GM12878 (cell line): ENCODE measurements at regions not wholly inside any gene's neighbourhood (a gene's known extent, or its start where the extent isn't known, plus 50 kb on each side); places are given as distances from the start of the nearest gene placed in this dataset.

Experiments used
- ATAC-seq: fragments of 200-7000 bp; cut with Tn5 transposase; 3 replicates; pipeline ENCODE4 v1.9.1; 2020; ENCODE audit warnings: mild to moderate bottlenecking, moderate library complexity
- BruUV-seq: library from RNA; stranded (reverse); fragments of 400-500 nt; replicated peaks from 2 replicates; lab custom pipeline; 2021; lab: Mats Ljungman, UMichigan
- CTCF ChIA-PET: fragments of 300-600 bp; sonication (Branson Sonifier 250); formaldehyde crosslinking; extraction: SDS; loops from one replicate; lab custom pipeline; 2021; ENCODE audit warnings: inconsistent platforms; lab: Yijun Ruan, JAX
- POLR2A ChIA-PET: fragments of 350-600 bp; formaldehyde crosslinking; extraction: SDS; loops from one replicate; lab custom pipeline; 2021; ENCODE audit warnings: inconsistent platforms; lab: Charles Lee
- RAD21 ChIA-PET: fragments of 300-600 bp; sonication (Branson Sonifier 250); formaldehyde crosslinking; loops from one replicate; lab custom pipeline; 2023; ENCODE audit warnings: antibody characterized with exemption; ENCODE audit not compliant: unreplicated experiment; lab: Charles Lee
- SMC1A ChIA-PET: fragments of 300-600 bp; sonication (Branson Sonifier 250); formaldehyde crosslinking; loops from one replicate; lab custom pipeline; 2023; ENCODE audit not compliant: unreplicated experiment, uncharacterized antibody; lab: Charles Lee
- DNase-seq: peaks from one replicate; pipeline ENCODE4 v3.0.0-alpha.2; 2011; ENCODE audit warnings: low read depth, low spot score
- FAIRE-seq: peaks from 3 replicates; lab custom pipeline; 2011; peaks lifted over from hg19 to GRCh38; lab: Jason Lieb, UNC
- H2AFZ ChIP-seq: 2 replicates; pipeline ENCODE4 v1.6.0; 2011; ENCODE audit warnings: low read depth, low read length, control low read depth; ENCODE audit not compliant: control insufficient read depth
- H3K27ac ChIP-seq: 2 replicates; pipeline ENCODE4 v1.5.1; 2011; ENCODE audit warnings: control low read depth; ENCODE audit not compliant: control insufficient read depth, insufficient read depth
- H3K27me3 ChIP-seq, 2 experiments: replicated peaks in 1 of 2; 2 replicates each; pipeline versions ENCODE4 v1.6.0 to v1.6.1; 2011; ENCODE audit warnings: low read length in 1 of 2; ENCODE audit not compliant: control insufficient read depth in 2 of 2, insufficient read depth in 2 of 2
- H3K36me3 ChIP-seq, 2 experiments: 2 replicates each; pipeline ENCODE4 v1.5.1; 2011; ENCODE audit warnings: low read length in 1 of 2; ENCODE audit not compliant: control insufficient read depth in 2 of 2, insufficient read depth in 2 of 2
- H3K4me1 ChIP-seq: 2 replicates; pipeline ENCODE4 v1.6.1; 2011; ENCODE audit warnings: mild to moderate bottlenecking, low read length, moderate library complexity, mixed read lengths; ENCODE audit not compliant: control insufficient read depth, insufficient read depth
- H3K4me2 ChIP-seq: 2 replicates; pipeline ENCODE4 v1.6.0; 2011; ENCODE audit warnings: control low read depth; ENCODE audit not compliant: control insufficient read depth, insufficient read depth
- H3K4me3 ChIP-seq: fragments of 200-600 bp; sonication (generic); 2 replicates; pipeline ENCODE4 v1.5.1; 2016
- H3K79me2 ChIP-seq: 2 replicates; pipeline ENCODE4 v1.6.0; 2011; ENCODE audit warnings: low read length; ENCODE audit not compliant: control insufficient read depth, insufficient read depth
- H3K9ac ChIP-seq: 2 replicates; pipeline ENCODE4 v1.8.0; 2011; ENCODE audit warnings: low read length, control low read depth, mixed read lengths; ENCODE audit not compliant: control insufficient read depth, insufficient read depth
- H3K9me3 ChIP-seq: replicated peaks from 3 replicates; pipeline ENCODE4 v1.5.1; 2011; ENCODE audit warnings: mild to moderate bottlenecking, low read length; ENCODE audit not compliant: control insufficient read depth, insufficient read depth
- H4K20me1 ChIP-seq: 2 replicates; pipeline ENCODE4 v1.6.0; 2011; ENCODE audit not compliant: control insufficient read depth, insufficient read depth
- ATF3 ChIP-seq: IDR thresholded peaks from 2 replicates; pipeline ENCODE4 v1.6.1; 2011; ENCODE audit warnings: low read depth, mild to moderate bottlenecking, low read length, moderate library complexity, borderline replicate concordance; ENCODE audit errors: extremely low read depth
- BCLAF1 ChIP-seq: fragments of 450-650 bp; IDR thresholded peaks from 2 replicates; pipeline ENCODE4 v1.6.1; 2017; ENCODE audit warnings: antibody characterized with exemption, mild to moderate bottlenecking, moderate library complexity
- CHD4 ChIP-seq: fragments of 200-600 bp; sonication (generic); IDR thresholded peaks from 2 replicates; pipeline ENCODE4 v1.6.1; 2016; ENCODE audit warnings: mild to moderate bottlenecking
- CREB1 ChIP-seq: IDR thresholded peaks from 2 replicates; pipeline ENCODE4 v1.6.1; 2012; ENCODE audit warnings: low read depth, mild to moderate bottlenecking, inconsistent platforms
- E2F4 ChIP-seq: IDR thresholded peaks from 2 replicates; pipeline ENCODE4 v1.6.1; 2012; ENCODE audit warnings: low read depth, low read length, improper control_type of control experiment
- FOS ChIP-seq: IDR thresholded peaks from 3 replicates; pipeline ENCODE4 v1.6.1; 2011; ENCODE audit warnings: borderline replicate concordance; ENCODE audit not compliant: insufficient read length; ENCODE audit errors: extremely low read depth
- KDM1A ChIP-seq: fragments of 200-600 bp; sonication (generic); IDR thresholded peaks from 2 replicates; pipeline ENCODE4 v1.6.1; 2016; ENCODE audit warnings: borderline replicate concordance
- LARP7 ChIP-seq: fragments of 450-650 bp; IDR thresholded peaks from 2 replicates; pipeline ENCODE4 v1.6.1; 2017; ENCODE audit warnings: mild to moderate bottlenecking
- MEF2A ChIP-seq: IDR thresholded peaks from 2 replicates; pipeline ENCODE4 v1.6.1; 2011; ENCODE audit warnings: low read depth, mild to moderate bottlenecking, low read length, moderate library complexity; ENCODE audit not compliant: insufficient read depth
- MYC ChIP-seq: IDR thresholded peaks from 2 replicates; pipeline ENCODE4 v1.6.1; 2011; ENCODE audit warnings: mild to moderate bottlenecking, low read length, moderate library complexity, inconsistent platforms; ENCODE audit not compliant: insufficient read depth, insufficient replicate concordance, insufficient read length, severe bottlenecking
- NFYA ChIP-seq: IDR thresholded peaks from 2 replicates; pipeline ENCODE4 v1.6.1; 2011; ENCODE audit warnings: low read depth, mild to moderate bottlenecking, low read length, improper control_type of control experiment, borderline replicate concordance
- POU2F2 ChIP-seq: IDR thresholded peaks from 3 replicates; pipeline ENCODE4 v1.6.1; 2011; ENCODE audit warnings: low read depth, mild to moderate bottlenecking, low read length, borderline replicate concordance
- RUNX3 ChIP-seq: IDR thresholded peaks from 2 replicates; pipeline ENCODE4 v1.6.1; 2012; ENCODE audit warnings: low read length, inconsistent platforms
- TCF12 ChIP-seq: IDR thresholded peaks from 2 replicates; pipeline ENCODE4 v1.6.1; 2011; ENCODE audit warnings: low read depth, mild to moderate bottlenecking, low read length
- USF2 ChIP-seq: IDR thresholded peaks from 2 replicates; pipeline ENCODE4 v1.6.1; 2011; ENCODE audit warnings: low read depth, low read length, improper control_type of control experiment, borderline replicate concordance
- ZBED1 ChIP-seq: IDR thresholded peaks from 2 replicates; pipeline ENCODE4 v1.6.1; 2016; ENCODE audit warnings: borderline replicate concordance
- WGBS: methylation state at CpG from one replicate; pipeline ENCODE4 v1.1.6; 2016; ENCODE audit warnings: low lambda C conversion rate; ENCODE audit not compliant: insufficient replicate concordance, insufficient coverage; ENCODE audit errors: missing lambda C conversion rate; 5-methylcytosine and 5-hydroxymethylcytosine counted together
- in situ Hi-C: fragments of 300-500 bp; cut with MboI; formaldehyde crosslinking; loops from 9 replicates; pipeline ENCODE4 v1.14.3; 2018; ENCODE audit warnings: mixed read lengths
- intact Hi-C: fragments of 100-400 bp; cut with micrococcal nuclease; formaldehyde crosslinking; loops from one replicate; pipeline ENCODE4 v1.14.2; 2022; ENCODE audit not compliant: unreplicated experiment

GRCh38 chr19:30667746-30668145 lies 295.6 kb downstream of the ZNF536 start (continued):
- TF ChIP-seq BCLAF1 = no peak

GRCh38 chr19:30667227-30667626 lies 295.0 kb downstream of the ZNF536 start:
- WGBS = 45% methylated on average over 7 of the region's 7 CpGs
- CTCF ChIA-PET = interaction anchor here (0.6 to 3.0 kb wide), 12 partner anchors 8 to 1879 kb away, joined by 3 to 24 read pairs (median 6); no protein-coding TSS in a partner anchor
- H3K27me3 ChIP-seq = no peaks in the 10 kb centered on the region
- no peak for TF ChIP-seq USF2
- no peak for TF ChIP-seq RUNX3
- TF ChIP-seq KDM1A = no peak
- no peak for TF ChIP-seq CHD4
- no peak for TF ChIP-seq ATF3
- TF ChIP-seq POU2F2 = no peak
- no peak for TF ChIP-seq CREB1
- TF ChIP-seq MEF2A = no peak
- TF ChIP-seq NFYA = no peak
- no peak for TF ChIP-seq MYC
- TF ChIP-seq TCF12 = no peak
- TF ChIP-seq ZBED1 = no peak
- TF ChIP-seq LARP7 = no peak
- TF ChIP-seq FOS = no peak
- no peak for TF ChIP-seq E2F4

More at GRCh38 chr19:30667227-30667626, 295.0 kb downstream of the ZNF536 start:
- H3K27ac ChIP-seq = no peak overlapping the region
- POLR2A ChIA-PET = no interaction called here
- DNase-seq (no peak), ATAC-seq (no peak), FAIRE-seq (no peak)
- intact Hi-C loops = loop anchor here (5.0 kb wide), 1 partner anchor 1555 kb away; no protein-coding TSS in a partner anchor
- in situ Hi-C loops = loop anchor here (5.0 kb wide), 1 partner anchor 1900 kb away; no protein-coding TSS in a partner anchor
- no peaks in the 10 kb centered on the region for H3K9me3 ChIP-seq
- no TSS peak for BruUV-seq
- H3K36me3 ChIP-seq = no peaks in the 10 kb centered on the region
- SMC1A ChIA-PET = interaction anchor here (0.9 to 1.4 kb wide), 3 partner anchors 16 to 1902 kb away, joined by 3 to 4 read pairs (median 3); no protein-coding TSS in a partner anchor
- no peak overlapping the region for H3K9ac ChIP-seq
- H3K79me2 ChIP-seq = no peaks in the 10 kb centered on the region
- no peak overlapping the region for H3K4me2 ChIP-seq
- RAD21 ChIA-PET = interaction anchor here (1.2 kb wide), 1 partner anchor 16 kb away, joined by 5 read pairs; no protein-coding TSS in a partner anchor
- H3K4me1 ChIP-seq = no peaks in the 10 kb centered on the region
- no peak overlapping the region for H2AFZ ChIP-seq
- no peaks in the 10 kb centered on the region for H4K20me1 ChIP-seq
- no peak overlapping the region for H3K4me3 ChIP-seq
